Breast epithelium (tissue), 3 donors: ENCODE measurements at regions not wholly inside any gene's neighbourhood (a gene's known extent, or its start where the extent isn't known, plus 50 kb on each side); places are given as distances from the start of the nearest gene placed in this dataset.

Experiments
- POLR2A ChIP-seq: fragments of 450-650 bp; IDR thresholded peaks from one replicate; pipeline ENCODE4 v1.6.1; 2016; ENCODE audit warnings: antibody characterized with exemption, mild to moderate bottlenecking, moderate library complexity
- TF ChIP-seq, protein P1 (sequence below), 3 donors: fragments of 450-650 bp; IDR thresholded peaks; one replicate each; pipeline ENCODE4 v1.5.1; 2016 to 2017; ENCODE audit warnings: antibody characterized with exemption in 3 of 3, mild to moderate bottlenecking in 3 of 3, moderate library complexity in 3 of 3

DNA sequence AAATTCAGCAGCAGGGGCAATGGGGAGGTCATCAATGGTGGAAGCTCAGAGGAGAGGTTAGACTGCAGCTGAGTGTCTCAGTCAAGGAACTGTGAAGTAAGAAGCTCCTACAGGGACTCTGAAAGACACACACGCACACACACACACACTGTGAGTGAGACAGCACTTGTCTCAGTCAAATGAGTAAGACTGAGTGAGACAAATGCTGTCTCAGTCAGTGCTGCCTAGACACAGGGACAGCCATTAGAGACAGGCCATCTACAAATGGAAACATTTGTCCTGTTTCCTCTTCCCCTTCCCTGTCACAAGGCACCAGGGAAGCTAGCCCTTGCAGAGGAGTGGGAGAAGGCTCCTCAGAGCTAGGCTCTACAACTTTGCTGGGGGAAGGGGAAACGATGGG lies 577.4 kb upstream of the GCFC2 start:
- TF ChIP-seq, protein P1, sequence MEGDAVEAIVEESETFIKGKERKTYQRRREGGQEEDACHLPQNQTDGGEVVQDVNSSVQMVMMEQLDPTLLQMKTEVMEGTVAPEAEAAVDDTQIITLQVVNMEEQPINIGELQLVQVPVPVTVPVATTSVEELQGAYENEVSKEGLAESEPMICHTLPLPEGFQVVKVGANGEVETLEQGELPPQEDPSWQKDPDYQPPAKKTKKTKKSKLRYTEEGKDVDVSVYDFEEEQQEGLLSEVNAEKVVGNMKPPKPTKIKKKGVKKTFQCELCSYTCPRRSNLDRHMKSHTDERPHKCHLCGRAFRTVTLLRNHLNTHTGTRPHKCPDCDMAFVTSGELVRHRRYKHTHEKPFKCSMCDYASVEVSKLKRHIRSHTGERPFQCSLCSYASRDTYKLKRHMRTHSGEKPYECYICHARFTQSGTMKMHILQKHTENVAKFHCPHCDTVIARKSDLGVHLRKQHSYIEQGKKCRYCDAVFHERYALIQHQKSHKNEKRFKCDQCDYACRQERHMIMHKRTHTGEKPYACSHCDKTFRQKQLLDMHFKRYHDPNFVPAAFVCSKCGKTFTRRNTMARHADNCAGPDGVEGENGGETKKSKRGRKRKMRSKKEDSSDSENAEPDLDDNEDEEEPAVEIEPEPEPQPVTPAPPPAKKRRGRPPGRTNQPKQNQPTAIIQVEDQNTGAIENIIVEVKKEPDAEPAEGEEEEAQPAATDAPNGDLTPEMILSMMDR (IDR thresholded peaks at IDR 0.05) = no peak
- TF ChIP-seq POLR2A = no peak
